ENCODE measurements at regions not wholly inside any gene's neighbourhood (a gene's known extent, or its start where the extent isn't known, plus 50 kb on each side); places are given as distances from the start of the nearest gene placed in this dataset.

DNA sequence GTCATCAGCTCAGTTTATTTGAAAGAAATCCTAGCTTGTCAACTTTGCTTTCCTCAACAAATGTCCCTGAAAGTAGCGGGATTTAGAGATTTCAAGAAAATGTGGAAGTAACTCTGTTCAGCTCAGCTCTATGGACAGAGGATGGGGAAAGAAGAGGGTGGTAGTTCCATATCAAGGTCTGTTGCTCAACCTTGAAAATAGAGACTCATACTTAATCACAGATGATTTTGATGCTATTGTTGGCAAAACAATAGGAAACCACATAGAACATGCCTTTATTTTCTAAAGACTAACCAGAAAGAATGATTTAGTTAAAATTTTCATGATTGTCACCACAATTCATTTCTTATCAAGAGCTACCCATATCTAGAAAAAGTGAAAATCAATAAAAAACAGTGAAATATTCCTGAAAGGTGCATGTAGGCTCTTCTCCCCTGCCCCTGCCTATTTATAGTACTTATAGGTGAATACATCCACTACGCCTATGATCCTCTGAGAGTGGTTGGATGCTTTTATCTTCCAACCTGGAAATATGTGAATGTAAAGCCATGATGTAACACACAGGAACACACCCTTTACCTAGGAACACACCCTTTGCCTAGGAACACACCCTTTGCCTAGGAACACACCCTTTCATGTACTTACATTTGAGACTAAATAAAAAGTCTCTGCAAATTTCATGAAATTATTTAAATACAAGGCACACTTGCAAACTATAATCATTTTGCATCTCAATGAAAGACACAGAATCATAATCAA, 65.8 kb downstream of the ETAA1 start:
- DNase-seq = no peak

GRCh38 chr2:67463810-67464209, 66.7 kb downstream of the ETAA1 start:
- DNase-seq = no peak

DNA sequence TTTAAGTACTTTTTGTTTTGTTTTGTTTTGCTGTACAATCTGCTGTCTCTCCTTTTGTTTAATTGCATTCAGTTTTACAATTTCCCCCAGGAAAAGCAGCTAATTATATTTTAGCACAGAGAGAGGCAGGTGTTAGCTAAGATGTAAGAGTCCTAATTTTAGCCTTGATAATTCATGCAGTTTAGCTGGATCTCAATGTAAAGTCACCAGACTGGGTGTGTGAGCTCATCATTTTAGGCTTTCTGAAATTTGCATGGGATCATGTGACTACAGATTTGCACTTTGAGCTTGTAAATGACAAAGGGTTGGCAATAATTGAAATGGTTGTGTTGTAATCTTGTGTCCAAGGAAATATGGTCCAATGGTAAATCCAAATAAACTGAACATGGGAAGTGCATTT, 68.5 kb downstream of the ETAA1 start:
- DNase-seq = no peak

DNA sequence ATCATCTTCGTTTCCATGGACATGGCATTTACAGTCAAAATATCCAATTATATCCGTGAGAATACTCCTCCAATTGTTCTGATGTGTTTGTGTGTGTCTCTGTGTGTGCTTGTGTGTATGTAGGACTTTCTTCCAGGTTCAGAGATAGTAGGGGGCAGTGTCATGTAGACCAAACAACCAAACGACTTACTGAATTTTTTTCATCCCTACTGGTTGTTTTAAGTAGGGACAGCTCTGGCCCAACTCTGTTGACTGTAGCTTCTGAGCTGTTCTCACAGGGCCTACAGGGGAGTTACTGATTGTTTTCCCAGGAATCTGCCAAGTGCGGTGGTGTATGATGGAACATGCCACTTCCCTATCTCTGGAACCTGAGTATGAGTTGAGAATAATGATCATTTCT, 69.6 kb downstream of the ETAA1 start:
- no peak for DNase-seq

DNA sequence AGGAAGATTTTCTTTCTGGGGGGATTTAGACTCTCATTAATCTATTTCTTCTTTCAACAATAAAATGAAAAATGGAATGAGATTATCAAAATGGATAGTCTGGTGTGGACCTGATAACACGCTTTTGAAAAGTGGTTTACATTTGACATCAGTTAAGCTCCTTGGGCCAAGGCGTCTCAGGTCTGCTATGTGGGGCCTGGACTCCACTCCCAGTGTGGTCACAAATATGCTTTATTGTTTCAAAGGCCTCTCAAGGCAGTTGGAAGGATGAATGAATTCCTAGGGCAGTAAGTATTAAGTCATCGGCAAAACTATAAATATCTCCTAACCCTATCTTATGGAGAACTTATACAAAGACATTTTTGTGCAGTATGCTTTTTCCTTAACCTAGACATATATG, 74.5 kb downstream of the ETAA1 start:
- DNase-seq = no peak

DNA sequence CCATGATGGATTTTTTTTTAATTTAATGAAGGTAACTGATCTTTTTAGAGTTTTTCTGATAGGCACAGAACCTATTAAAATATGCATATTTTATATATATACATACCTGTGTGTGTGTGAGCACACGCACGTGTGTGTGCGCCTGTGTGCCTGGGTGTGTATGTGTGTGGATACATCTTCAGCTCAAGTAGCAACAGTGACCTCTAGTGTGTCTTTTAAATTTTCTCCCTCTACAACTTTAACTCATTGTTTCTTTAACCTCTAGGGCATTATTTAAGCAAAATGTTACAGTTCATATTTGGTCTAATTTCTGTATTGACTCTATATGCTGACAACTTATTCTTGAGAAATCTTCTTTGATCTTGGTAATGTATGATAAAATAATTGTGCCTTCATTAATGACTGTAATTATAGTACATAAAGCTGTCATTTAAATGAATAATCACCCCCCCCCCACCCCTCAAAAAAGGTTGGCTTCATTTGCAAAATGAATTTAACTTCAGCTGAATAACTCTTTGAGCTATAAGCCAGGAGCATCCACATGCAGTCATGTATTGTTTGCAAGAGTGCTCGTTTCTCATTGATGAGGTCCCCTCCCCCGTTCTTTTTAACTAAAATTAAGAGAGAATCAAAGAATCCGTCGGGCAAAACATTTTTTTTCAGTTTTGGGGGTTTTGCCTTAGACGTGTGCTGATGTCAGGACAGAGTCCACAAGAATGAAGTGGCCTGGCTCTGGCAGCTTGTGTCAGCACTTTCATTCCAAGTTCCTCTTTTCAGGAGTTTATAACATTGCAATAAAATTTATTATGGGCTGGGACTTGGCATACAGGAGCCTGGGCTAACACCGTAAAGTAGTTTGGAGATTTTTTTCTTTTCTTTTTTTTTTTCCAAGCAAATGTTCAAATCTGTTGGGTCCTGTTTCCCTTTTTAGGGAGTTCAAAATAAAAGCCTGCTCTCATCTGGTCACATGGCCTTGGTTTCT, 80.0 kb downstream of the ETAA1 start:
- peak; percentile 70 for DNase-seq

DNA sequence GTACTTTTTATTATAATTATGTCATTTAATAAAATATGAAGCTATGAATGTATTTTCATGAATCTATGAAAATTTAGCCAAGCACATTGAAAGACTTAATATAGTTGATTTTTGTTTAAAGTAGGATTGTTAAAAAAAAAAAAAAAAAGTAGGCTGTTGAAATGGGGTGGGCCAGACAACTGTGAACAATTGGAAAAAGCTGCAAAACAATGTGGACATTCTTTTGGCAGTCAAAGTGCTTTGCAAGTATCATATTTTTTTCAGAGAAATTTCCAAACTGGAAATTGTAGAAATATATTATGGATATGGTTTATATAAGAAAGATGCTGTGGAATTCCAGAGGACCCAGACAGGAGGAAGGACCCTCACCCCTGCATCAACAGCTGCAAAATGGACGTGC, 82.1 kb downstream of the ETAA1 start:
- DNase-seq = no peak

GRCh38 chr2:67485431-67485830, 88.3 kb downstream of the ETAA1 start:
- DNase-seq = no peak

DNA sequence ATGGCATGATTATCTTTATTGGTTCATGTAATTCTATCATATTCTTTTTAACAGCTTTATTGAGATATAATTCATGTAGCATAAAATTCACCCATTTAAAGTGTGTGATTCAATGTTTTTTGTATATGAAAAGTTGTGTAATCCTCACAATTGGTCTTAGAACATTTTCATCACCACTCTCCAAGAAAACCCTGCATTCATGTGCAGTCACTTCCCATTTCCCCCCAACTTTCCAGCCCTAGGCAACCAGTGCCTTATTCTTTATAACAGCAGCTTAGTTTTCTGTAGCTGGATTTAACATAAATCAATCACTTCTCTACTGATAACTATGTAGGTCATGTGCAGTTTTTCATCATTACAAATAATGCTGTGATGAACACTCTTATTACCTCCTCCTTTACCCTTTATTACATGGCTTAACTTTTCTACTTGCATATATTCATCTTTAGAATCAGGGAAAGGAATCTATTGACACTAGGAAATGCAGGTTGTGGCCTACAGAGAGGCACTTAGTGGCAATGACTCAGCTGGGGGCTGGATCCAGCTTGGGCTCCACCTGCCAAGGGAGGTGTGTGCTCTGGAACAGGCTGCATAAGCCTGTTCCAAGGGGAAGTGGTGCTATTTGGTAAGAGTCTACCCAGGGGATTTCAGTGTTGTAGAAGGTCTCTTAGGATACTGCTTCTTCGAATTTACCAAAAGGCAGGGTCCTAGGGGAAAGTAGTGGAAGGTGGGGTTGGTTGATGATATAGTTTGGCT, 89.1 kb downstream of the ETAA1 start:
- no peak for DNase-seq

DNA sequence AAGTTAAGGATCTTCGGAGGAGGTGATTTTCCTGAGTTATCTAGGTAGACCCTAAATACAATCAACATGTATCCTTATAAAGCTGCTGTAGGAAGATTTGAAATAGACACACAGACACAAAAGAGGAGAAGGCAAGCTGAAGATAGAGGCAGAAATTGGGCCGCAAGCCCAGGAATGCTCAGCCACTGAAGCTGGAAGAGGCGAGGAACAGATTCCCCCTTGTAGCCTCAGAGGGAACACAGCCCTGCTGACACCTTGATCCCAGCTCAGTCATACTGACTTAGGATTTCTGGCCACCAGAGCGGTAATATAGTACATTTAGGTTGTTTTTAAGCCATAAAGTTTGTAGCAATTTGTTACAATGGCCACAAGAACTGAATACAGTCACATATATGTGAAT, 90.9 kb downstream of the ETAA1 start:
- no peak for DNase-seq

DNA sequence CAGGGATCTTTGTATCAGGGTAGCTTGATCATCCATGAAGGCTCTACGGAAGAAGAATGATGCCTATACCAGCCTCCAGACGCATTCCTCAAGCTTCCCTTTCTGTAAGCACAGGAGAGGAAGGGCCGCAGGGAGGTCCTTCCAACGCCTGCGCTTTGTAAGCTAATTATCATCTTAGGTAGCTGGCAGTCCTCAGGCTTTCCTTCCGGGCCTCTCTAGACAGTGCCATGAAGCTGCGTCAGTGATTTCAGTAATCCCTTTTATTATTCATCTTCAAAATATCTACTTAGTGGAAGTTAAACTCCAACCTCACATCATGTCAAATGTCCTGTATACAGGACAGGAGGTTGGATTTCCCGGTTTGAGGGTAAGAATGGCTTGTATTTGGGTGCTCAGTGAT, 92.3 kb downstream of the ETAA1 start:
- no peak for DNase-seq

- DNase-seq = no peak
These were observed 101.8 kb downstream of the ETAA1 start for GRCh38 chr2:67498931-67499330.

GRCh38 chr2:67499989-67500388, 102.9 kb downstream of the ETAA1 start:
- DNase-seq = no peak

DNA sequence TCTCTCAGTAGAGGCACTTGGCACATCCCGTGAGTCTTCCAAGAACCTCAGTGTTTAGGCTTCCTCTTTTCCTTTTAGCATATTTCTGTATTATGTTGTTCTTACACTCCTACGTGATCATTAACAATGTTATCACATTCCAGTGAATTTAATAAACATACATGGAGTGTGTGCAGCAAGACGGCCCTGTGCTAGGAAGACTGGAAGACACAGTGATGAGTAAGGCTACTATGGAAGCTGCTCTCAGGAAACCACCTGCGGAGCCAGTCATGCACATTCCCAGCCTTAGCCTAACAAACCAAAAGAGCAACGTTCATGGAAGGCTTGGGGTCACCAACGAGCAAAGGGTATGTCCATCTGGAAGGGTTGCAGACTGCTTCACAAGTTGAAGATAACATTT, 103.4 kb downstream of the ETAA1 start:
- no peak for DNase-seq

- DNase-seq = no peak
These were observed 105.4 kb downstream of the ETAA1 start for GRCh38 chr2:67502346-67503065.

DNA sequence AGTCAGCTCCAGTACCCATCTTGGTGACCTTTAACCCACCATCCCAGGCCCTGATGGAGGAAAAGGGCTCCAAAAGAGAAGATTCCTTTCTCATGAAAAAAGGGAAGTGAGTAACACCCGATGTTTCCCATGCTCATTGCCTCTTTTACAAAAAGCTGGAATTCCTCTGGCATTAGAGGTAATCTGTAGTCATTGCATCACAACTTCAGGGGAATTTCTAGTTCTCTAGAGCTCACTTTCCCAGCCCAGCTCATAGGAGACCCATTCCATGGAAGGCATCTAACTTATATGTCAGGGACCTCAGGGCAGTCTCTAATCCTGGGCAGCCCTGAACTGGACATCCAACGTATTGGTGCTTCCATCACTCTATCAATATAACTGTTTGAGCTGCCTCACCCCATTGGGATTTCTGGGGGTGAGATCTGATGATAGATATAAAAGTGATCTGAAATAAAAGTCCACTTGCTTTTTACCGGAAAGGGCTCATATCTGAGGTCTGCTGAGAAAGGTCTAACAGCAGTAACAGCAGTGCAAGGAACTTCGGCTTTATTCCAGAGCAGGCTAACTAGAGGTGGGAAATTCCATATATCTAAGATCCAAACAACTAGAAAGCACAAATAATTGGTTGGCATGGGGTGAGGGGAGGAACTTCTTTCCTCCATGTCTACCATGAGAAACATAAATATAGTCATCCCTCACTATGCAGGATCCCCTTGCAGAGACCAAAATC, 106.1 kb downstream of the ETAA1 start:
- DNase-seq = no peak

GRCh38 chr2:67510745-67511144, 113.6 kb downstream of the ETAA1 start:
- no peak for DNase-seq

GRCh38 chr2:67514515-67514914, 117.4 kb downstream of the ETAA1 start:
- DNase-seq = no peak

DNA sequence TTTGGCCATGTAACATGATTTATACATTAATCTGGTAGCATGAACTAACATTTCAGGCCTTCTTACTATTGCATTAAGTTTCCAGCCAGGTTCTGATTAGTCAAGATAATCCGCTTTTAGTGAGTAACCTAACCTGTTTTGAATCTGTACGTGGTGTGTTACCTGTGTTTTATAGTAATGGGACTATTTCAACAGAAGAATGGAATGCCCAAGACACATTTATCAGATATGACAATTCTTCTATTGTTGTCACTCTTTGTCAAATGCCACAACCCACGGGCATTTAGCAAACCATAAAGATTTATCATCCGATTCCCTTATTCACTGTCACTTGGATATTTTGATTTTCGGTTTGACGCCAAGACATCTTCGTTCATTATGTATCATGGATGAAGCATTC, 117.9 kb downstream of the ETAA1 start:
- no peak for DNase-seq

DNA sequence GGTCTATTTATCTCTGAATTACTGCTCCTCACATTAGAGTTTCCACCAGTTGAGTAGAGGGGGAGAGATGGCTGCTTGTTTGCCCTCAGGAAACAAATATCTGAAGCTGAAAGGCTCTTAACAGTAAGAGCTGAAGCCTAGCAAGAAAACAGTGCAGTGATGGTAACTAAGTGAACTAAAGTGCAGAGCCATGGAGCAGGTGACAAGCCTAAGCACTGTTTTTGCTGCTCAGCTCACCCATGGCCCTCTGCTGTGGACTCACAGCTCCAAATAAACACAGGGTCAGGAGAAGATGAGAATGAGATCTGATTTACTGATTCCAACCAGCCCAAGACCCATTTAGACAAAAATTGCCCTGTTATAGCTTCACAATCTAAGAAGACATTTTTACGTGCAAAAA, 118.4 kb downstream of the ETAA1 start:
- no peak for DNase-seq

GRCh38 chr2:67516362-67516761, 119.2 kb downstream of the ETAA1 start:
- peak; percentile 35 for DNase-seq
